ENCODE measurements at regions not wholly inside any gene's neighbourhood (a gene's known extent, or its start where the extent isn't known, plus 50 kb on each side); places are given as distances from the start of the nearest gene placed in this dataset.

- no peak for TF ChIP-seq CTCF (IDR thresholded peaks at IDR 0.05; ENCODE audit: low read depth, low read length)
- TF ChIP-seq EZH2phosphoT487 (IDR thresholded peaks at IDR 0.05; ENCODE audit: low read depth) = no peak
These were observed 274.1 kb downstream of the SMARCA2 start for GRCh38 chr9:2289263-2289662.

Measured in OCI-LY3 (cell line).